Fibroblast of skin of abdomen (primary cell): ENCODE measurements at regions not wholly inside any gene's neighbourhood (a gene's known extent, or its start where the extent isn't known, plus 50 kb on each side); places are given as distances from the start of the nearest gene placed in this dataset.
"Not testable (repeated sequence)": the region's sequence is repeated elsewhere in the genome, so short reads cannot be mapped to it uniquely, and the experiment has no call there.

ENCODE experiments used
- DNase-seq: peaks from one replicate; pipeline ENCODE4 v3.0.0-alpha.2; 2013

DNA sequence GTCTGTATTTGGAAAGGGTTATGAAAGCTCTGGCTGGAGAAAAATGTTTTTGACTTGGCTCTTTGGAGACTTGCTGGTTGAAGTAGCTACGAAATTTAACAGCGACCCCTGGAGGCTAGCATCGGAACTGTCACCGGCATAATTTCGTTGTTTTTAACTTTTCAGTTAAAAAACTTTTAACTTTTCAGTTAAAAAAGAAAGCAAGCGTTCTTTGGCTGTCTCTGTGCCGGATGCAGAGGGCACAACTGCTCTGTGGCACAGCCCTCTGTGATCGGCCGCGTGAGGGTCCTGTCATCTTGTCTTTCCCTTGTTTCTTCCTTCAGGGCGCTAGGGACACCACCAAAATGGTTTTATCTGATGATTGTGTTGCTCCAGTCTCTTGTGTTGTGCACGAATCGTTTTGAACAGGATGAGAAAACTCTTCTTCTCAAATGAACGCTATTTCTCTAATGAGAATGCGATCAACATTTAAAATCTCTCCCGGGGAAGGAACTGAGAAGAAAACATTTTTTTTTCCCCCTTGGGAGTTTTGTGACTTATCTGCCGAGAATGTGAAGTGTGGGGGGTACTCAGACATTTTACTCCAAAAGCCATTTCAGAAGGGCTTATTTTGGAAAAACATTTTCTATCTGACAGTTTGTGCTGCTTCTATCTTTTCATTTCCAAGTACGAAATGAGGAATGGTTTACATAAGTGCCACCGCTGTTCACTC, 57.1 kb downstream of the ADCYAP1 start:
- peak; percentile 40 for DNase-seq

DNA sequence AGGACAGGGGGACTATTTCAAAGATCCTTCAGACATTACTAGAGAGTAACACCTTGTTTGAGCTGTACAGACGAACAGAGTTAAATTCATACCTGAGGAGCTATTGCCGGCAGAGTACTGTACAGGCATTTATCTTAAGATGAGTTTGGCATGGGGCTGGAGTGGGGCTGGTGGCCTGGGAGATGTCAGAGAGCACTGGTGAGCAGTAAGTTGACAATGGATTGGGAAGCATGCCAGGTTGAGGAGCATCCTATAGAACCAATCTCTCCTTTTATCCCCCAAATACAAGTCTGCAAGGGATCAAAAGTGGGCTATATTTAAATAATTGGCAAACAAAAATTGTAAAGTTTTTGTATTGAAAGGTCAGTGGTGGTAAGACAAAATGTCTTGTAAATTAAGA, 58.6 kb downstream of the ADCYAP1 start:
- no peak for DNase-seq

DNA sequence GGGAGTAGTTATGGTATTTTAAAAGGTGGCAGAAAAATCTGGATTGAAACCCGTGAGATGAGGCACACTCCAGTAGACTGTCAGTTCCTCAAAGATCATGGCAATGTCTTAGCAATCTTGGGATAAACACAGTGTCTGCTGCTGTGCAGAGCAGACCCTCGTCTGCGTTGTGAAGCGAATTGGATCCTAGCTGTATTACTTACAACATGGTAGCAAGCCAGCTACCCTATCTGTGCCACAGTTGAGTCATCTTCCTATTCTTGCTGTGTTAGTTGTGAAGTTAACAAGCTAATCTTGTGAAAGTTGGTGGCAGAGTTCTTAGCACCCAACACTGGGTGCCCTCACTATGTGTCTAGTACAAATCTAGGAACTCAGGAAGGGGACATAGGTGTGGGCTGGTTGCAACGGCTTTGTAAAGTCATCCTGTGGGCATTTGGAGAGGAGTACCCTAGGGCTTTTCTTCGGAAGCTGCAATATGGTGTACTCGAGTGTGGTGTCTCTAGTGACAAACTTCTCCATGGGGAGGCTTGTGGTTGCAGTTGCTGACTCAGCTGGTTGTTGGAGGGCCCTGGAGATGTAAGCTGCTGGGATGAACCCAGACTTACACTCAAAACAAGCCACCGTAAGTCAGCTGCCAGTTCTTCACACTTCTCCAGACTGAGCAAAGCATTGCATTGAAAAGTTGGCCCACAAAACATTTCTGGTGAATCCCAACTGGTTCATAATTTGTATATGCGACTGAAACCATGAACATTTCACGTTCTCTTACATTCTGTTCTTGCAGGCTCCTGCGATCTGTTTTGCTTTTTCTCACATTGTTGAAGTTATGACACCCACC, 61.5 kb downstream of the ADCYAP1 start:
- no peak for DNase-seq

DNA sequence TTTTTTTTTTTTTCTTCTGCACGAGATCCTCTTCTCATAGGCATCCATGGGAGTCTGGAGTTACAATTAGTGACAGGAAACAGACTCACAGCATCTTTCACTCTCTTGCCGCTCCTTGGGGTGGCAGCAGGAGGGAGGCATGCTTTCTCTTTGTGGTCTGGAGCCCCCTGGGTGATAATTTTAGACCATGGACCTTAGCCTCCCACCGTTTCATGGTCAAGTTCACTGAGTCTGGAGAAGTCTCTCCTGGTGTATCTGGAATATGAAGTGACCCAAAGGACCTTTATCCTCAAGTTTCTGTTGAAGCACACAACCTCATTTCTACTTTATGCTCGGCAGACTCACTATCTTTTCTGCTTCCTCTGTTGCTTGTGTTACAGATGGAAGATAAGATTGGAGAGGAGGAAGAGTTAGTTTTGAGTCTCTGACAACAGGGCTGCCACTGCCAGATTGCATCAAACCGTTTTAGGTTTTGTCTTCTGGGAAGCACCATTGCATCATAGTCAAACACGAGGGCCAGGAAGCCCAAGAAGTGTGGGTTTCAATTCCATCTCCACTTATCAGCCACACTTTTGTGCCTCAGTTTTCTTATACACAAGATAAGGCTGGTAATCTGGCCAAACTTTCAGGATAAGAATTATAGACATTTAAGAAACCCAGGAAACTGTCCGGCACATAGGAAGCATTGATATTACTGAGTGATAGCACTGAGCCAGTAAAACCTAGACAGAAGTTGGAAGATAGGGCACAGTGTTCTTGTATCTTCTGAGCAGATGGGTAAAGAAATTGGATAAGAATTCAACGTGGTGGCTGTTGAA, 62.3 kb downstream of the ADCYAP1 start:
- DNase-seq = no peak

DNA sequence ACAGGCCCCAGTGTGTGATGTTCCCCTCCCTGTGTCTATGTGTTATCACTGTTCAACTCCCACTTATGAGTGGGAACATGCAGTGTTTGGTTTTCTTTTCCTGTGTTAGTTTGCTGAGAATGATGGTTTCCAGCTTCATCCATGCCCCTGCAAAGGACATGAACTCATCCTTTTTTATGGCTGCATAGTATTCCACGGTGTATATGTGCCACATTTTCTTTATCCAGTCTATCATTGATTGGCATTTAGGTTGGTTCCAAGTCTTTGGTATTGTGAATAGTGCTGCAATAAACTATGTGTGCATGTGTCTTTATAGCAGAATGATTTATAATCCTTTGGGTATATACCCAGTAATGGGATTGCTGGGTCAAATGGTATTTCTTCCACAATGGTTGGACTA, 64.2 kb downstream of the ADCYAP1 start:
- not testable (repeated sequence) for DNase-seq

DNA sequence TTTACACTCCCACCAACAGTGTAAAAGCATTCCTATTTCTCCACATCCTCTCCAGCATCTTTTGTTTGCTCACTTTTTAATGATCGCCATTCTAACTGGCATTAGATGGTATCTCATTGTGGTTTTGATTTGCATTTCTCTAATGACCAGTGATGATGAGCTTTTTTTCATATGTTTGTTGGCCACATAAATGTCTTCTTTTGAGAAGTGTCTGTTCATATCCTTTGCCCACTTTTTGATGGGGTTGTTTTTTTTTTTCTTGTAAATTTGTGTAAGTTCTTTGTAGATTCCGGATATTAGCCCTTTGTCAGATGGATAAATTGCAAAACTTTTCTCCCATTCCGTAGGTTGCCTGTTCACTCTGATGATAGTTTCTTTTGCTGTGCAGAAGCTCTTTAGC, 64.6 kb downstream of the ADCYAP1 start:
- DNase-seq = not testable (repeated sequence)

DNA sequence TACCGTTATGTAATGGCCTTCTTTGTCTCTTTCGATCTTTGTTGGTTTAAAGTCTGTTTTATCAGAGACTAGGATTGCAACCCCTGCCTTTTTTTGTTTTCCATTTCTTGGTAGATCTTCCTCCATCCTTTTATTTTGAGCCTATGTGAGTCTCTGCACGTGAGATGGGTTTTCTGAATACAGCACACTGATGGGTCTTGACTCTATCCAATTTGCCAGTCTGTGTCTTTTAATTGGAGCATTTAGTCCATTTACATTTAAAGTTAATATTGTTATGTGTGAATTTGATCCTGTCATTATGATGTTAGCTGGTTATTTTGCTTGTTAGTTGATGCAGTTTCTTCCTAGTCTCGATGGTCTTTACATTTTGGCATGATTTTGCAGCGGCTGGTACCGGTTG, 69.9 kb downstream of the ADCYAP1 start:
- DNase-seq = not testable (repeated sequence)

DNA sequence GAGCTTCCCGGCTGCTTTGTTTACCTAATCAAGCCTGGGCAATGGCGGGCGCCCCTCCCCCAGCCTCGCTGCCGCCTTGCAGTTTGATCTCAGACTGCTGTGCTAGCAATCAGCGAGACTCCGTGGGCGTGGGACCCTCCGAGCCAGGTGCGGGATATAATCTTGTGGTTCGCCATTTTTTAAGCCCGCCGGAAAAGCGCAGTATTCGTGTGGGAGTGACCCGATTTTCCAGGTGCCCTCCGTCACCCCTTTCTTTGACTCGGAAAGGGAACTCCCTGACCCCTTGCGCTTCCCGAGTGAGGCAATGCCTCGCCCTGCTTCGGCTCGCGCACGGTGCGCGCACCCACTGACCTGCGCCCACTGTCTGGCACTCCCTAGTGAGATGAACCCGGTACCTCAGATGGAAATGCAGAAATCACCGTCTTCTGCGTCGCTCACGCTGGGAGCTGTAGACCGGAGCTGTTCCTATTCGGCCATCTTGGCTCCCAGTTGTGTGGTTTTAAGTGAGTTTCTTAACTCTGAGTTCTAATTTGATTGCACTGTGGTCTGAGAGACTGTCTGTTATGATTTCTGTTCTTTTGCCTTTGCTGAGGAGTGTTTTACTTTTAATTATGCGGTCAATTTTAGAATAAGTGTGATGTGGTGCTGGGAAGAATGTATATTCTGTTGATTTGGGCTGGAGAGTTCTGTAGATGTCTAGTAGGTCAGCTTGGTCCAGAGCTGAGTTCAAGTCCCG, 71.9 kb downstream of the ADCYAP1 start:
- not testable (repeated sequence) for DNase-seq

DNA sequence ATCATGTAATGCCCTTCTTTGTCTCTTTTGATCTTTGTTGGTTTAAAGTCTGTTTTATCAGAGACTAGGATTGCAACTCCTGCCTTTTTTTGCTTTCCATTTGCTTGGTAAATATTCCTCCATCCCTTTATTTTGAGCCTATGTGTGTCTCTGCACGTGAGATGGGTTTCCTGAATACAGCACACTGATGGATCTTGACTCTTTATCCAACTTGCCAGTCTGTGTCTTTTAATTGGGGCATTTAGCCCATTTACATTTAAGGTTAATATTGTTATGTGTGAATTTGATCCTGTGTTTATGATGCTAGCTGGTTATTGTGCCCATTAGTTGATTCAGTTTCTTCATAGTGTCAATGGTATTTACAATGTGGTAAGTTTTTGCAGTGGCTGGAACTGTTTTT, 72.7 kb downstream of the ADCYAP1 start:
- DNase-seq = not testable (repeated sequence)

DNA sequence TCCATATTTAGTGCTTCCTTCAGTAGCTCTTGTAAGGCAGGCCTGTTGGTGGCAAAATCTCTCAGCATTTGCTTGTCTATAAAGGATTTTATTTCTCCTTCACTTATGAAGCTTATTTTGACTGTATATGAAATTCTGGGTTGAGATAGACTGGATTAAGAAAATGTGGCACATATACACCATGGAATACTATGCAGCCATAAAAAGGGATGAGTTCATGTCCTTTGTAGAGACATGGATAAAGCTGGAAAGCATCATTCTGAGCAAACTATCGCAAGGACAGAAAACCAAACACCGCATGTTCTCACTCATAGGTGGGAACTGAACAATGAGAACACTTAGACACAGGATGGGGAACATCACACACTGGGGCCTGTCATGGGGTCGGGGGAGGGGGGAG, 73.1 kb downstream of the ADCYAP1 start:
- DNase-seq = not testable (repeated sequence)

DNA sequence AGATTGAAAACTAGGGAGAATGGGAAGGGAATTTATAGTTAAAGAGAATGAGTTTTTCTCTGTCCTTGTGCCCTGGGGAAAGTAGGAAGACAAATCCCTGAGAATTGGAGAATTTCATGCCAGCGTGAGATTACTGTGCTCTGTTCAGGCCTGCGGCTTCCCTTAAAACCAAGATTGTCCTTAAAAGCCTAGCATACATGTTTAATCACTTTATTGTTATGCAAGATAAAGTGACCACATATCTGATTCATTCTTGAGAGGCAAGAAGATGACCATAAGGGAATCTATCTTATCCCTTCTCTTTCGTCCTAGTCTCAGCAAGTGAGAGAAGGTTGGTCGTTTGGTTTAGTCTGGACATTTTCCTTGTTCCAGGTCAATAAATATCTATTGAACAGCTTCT, 75.9 kb downstream of the ADCYAP1 start:
- DNase-seq = no peak

DNA sequence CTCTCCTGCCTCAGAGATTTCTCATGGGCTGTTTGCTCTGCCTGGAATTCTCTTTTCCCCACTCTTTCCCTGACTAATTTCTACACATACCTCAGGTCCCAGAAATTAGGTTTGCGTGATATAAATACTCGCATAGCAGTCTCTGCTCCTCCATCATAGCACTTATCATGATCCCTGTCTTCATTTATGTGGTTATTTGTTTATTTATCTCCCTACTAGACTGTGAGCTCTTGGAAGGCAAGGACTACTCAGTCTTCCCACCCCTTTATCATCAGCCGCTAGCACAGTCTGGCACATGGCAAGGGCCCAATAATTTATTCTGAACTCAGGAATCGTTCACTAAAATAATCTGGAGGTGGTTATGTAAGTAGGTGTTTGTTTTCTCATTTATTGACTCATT, 79.3 kb downstream of the ADCYAP1 start:
- no peak for DNase-seq

DNA sequence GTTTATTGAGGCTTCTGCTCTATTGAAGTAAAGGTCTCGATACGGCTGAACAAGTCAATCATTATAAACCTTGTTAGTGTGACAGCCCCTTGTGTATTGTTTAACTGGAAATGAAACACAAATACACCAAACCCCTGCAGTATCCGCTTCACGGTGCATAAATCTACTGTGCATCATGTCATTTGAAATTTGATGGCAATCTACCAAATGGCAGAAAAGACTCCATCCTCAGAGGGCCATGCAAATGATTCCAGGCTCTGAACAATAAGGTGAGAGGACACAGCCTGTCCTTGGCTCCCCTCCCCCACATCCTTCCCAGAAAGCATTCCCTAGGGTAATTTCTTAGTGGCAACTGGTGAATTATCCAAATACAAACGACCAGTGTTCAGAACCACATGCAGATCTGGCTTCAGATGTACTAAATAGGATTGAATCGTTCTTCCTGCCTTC, 80.6 kb downstream of the ADCYAP1 start:
- DNase-seq = no peak

DNA sequence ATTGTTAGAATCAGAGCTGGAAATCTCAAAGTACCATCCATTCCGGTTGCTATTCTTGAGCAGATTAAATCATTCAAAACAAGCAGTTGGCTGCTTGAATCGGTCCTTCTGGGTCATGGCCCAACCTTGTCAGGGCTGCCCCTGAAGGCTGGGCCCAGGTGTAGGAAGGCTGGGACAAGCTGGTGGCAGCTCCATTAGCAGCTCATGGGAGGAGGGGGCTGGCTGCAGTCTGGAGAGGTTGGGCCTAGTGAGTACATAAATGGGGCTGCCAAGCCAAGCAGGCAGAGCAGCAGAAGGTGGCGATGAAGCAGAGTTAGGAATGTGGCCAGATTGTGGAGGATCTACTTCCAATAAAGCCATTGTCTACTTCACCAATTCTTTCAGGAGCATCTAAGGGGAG, 81.4 kb downstream of the ADCYAP1 start:
- DNase-seq = no peak

DNA sequence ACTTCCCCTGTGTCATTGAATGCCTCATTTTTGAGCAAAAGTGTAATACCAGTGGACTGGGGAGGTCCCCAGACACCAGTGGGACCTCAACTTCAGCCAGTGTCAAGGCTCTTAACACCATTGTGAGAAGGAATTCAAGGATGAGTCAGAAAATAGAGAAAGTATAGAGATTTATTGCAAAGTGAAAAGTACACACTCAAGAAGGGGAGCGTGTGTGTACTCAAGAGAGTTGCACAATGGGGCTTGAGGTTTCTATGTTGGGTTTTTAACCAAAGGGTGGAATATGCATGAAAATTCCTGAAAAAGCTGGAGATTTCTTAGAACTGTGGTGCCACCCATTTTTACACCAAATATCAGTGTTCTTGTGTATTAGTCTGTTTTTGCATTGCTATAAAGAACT, 81.9 kb downstream of the ADCYAP1 start:
- DNase-seq = no peak

DNA sequence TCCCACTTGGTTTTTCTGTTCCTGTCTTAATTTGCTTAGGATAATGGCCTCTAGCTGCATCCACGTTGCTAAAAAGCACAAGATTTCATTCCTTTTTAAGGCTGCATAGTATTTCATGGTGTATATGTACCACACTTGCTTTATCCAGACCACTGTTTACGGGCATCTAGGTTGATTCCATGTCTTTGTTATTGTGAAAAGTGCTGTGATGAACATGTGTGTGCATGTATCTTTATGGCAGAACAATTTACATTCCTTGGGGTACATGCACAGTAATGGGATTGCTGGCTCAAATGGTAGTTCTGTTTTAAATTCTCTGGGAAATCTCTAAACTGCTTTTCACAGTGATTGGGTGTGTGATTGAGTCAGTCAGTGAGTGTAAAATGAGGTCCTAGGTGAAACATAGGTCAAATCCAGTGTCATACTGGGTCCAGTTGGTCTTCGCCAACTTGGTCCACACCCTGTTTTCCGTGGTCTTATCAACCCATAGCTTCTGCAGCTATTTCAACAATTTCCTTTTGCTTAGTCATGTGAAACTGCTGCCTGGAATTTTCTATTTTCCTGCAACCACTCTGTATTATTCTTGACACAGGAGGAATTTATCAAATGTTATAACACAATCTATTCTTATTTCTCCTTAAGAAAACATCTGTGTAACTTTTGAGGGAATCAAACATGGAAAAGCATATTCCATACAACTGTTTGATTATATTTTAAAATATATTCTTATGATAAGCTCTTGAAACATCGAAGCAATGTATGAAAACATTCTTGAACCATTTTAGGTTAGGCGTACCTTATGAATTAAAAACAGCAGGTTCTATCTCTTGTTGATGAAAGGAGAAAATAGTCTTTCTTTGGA, 82.9 kb downstream of the ADCYAP1 start:
- peak; percentile 59 for DNase-seq

DNA sequence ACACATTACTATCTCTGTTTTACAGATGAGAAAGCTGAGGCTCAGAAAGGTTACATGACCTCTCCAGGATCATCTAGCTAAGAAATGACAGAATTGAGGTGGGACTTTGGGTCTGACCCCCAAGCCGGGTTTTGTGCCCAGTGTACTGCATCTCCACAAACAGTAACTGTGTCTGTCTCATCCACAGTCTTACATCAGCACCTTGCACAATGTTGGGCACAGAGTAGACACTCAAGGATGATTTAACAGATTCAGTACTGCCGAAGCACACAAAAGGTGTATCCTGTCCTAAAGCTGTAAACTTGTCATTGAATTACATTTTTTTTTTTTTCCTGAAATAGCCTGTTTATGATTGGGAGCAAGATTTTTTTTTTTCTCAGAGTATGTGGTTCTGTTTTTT, 84.8 kb downstream of the ADCYAP1 start:
- DNase-seq = no peak

DNA sequence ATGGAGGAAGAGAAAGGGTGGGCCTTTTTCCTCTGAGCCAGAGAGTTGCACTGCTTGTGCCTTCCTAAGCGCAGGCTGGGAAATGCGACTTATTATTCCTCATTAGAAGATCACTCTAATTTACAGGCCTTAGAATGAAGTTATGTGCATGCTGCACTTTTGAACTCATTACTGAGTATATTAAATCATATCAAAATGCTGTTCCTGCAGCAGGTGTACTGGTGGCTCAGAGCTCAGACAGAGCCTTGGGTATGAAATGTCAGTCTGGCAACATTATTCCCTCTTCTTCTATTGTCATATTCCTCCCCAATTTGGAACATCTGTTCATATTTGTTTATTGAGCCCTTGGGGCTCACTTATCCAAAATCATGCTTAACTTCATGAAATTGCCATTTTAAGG, 85.5 kb downstream of the ADCYAP1 start:
- DNase-seq = no peak

DNA sequence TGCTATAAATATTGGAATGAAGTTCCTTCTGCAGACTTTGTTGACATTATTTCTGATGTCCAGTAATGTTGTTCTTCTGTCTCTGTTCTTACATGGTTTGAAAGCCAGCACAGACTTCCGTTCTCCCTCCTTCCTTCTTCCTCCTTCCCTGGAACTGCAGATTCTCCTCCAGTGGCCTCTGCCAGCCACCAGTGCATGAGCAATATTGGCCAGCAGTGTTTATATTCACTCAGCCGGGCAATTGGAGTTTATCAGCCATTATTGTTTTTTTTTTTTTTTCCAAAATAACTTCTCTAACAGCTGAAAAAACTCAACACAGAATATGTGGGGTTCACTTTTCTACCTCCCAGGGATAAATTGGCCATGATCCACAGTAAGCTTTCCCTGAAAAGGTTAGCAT, 86.8 kb downstream of the ADCYAP1 start:
- DNase-seq = no peak

DNA sequence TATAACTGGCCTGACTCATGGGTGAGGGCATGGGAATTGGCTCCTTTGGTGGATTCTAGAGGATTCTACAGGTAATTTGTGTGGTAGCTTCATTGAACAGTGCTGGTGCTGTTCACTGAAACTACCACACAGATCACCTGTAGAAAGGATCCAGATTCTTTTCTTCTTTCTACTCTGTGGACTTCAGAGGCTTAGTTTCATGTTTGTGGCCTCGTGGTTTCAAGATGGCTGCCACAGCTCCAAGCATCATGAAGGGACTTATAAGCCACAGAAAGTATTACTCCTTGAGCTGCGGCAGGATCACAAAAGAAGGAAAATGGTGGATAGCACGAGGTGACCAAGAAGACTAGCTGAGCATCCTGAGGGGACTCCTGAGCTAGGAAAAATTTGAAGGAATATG, 88.9 kb downstream of the ADCYAP1 start:
- DNase-seq = no peak

DNA sequence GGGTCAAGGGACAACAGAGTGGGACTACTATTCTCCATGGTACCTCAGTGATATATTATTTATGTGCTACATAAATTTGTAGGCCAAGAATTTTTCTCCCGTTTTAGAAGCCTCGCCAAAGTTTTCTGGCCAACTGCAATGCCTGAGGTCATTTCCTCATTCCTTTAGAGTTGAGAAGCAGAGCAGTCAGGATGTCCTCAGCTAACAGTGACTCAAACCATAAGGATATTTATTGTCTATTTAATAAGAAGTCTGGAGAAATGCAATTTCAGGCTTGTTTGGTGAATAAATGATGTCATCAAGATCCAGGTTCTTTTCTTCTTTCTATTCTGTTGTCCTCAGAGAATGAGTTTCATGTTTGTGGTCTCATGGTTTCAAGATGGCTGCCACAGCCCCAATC, 91.0 kb downstream of the ADCYAP1 start:
- peak; percentile 88 for DNase-seq
